Stomach (tissue), 4 donors: ENCODE measurements at regions not wholly inside any gene's neighbourhood (a gene's known extent, or its start where the extent isn't known, plus 50 kb on each side); places are given as distances from the start of the nearest gene placed in this dataset.

Experiments used
- EP300 ChIP-seq: sonication (generic); formaldehyde crosslinking; IDR thresholded peaks from one replicate; pipeline ENCODE4 v1.6.1; 2017; ENCODE audit warnings: antibody characterized with exemption
- TF ChIP-seq, protein P1 (sequence below), 7 experiments: fragments of 450-650 bp in 4 of 7; fragments of 200-600 bp in 3 of 7; sonication (generic) in 3 of 7; IDR thresholded peaks; one replicate each; pipeline ENCODE4 v1.5.1; 2016 to 2019; ENCODE audit warnings: antibody characterized with exemption in 7 of 7, control low read depth in 2 of 7, mild to moderate bottlenecking in 1 of 7

DNA sequence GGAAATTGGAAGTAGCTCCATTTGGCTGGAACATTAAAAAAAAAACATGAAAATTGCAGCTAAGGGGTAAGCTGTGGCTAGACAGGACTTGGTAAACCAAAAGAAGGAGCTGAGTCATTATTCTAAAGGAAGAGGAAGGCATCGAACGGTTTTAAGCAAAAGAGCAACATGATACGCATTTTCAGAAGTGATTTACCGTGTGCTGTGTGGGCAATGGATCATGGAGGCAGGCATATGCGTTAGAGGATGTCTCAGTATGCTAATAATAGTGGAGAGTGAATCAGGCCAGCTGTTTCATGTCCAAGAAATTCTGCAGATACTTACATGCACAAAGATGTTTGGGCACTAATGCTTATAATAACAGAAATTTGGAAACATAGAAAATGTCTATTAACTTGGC is 409.1 kb upstream of the ATP11B start:
- TF ChIP-seq, protein P1, sequence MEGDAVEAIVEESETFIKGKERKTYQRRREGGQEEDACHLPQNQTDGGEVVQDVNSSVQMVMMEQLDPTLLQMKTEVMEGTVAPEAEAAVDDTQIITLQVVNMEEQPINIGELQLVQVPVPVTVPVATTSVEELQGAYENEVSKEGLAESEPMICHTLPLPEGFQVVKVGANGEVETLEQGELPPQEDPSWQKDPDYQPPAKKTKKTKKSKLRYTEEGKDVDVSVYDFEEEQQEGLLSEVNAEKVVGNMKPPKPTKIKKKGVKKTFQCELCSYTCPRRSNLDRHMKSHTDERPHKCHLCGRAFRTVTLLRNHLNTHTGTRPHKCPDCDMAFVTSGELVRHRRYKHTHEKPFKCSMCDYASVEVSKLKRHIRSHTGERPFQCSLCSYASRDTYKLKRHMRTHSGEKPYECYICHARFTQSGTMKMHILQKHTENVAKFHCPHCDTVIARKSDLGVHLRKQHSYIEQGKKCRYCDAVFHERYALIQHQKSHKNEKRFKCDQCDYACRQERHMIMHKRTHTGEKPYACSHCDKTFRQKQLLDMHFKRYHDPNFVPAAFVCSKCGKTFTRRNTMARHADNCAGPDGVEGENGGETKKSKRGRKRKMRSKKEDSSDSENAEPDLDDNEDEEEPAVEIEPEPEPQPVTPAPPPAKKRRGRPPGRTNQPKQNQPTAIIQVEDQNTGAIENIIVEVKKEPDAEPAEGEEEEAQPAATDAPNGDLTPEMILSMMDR (IDR thresholded peaks at IDR 0.05): no peak
- no peak for TF ChIP-seq EP300
